NCI-H446 treated with DMSO at 0.1 percent for 48 hours (cell line): ENCODE measurements at regions not wholly inside any gene's neighbourhood (a gene's known extent, or its start where the extent isn't known, plus 50 kb on each side); places are given as distances from the start of the nearest gene placed in this dataset.
"Not testable (repeated sequence)": the region's sequence is repeated elsewhere in the genome, so short reads cannot be mapped to it uniquely, and the experiment has no call there.

Source experiments
- DNase-seq: peaks from one replicate; lab custom pipeline; 2025; lab: John Stamatoyannopoulos, UW

GRCh38 chr4:165548702-165549101, 169.9 kb downstream of the CPE start:
- no peak for DNase-seq

GRCh38 chr4:165553221-165553810, 174.5 kb downstream of the CPE start:
- DNase-seq, result no peak

GRCh38 chr4:165555302-165555701, 176.5 kb downstream of the CPE start:
- DNase-seq, result no peak

- no peak for DNase-seq
These were observed 177.6 kb downstream of the CPE start for GRCh38 chr4:165556383-165556782.

- DNase-seq, result no peak
These were observed 182.1 kb downstream of the CPE start for GRCh38 chr4:165560941-165561340.

GRCh38 chr4:165563851-165564250, 185.0 kb downstream of the CPE start:
- no peak for DNase-seq

- no peak for DNase-seq
These were observed 190.2 kb downstream of the CPE start for GRCh38 chr4:165569031-165569430.

- DNase-seq, result not testable (repeated sequence)
These were observed 192.7 kb downstream of the CPE start for GRCh38 chr4:165571476-165571875.

- DNase-seq, result peak; percentile 27
These were observed 201.6 kb downstream of the CPE start for GRCh38 chr4:165580351-165580905.

GRCh38 chr4:165583341-165583740, 204.5 kb downstream of the CPE start:
- no peak for DNase-seq

GRCh38 chr4:165584916-165585315, 206.1 kb downstream of the CPE start:
- DNase-seq, result no peak

GRCh38 chr4:165588534-165589315, 209.9 kb downstream of the CPE start:
- no peak for DNase-seq

- DNase-seq, result no peak
These were observed 213.6 kb downstream of the CPE start for GRCh38 chr4:165592386-165592785.

- no peak for DNase-seq
These were observed 219.0 kb downstream of the CPE start for GRCh38 chr4:165597581-165598480.

GRCh38 chr4:165600959-165601683, 222.3 kb downstream of the CPE start:
- no peak for DNase-seq

- no peak for DNase-seq
These were observed 223.8 kb downstream of the CPE start for GRCh38 chr4:165602621-165603020.

- DNase-seq, result no peak
These were observed 225.4 kb downstream of the CPE start for GRCh38 chr4:165604181-165604580.

GRCh38 chr4:165605811-165606210, 227.0 kb downstream of the CPE start:
- DNase-seq, result no peak

GRCh38 chr4:165606465-165607205, 227.8 kb downstream of the CPE start:
- no peak for DNase-seq

GRCh38 chr4:165609653-165610052, 230.8 kb downstream of the CPE start:
- no peak for DNase-seq
